ENCODE measurements at regions not wholly inside any gene's neighbourhood (a gene's known extent, or its start where the extent isn't known, plus 50 kb on each side); places are given as distances from the start of the nearest gene placed in this dataset.

DNA sequence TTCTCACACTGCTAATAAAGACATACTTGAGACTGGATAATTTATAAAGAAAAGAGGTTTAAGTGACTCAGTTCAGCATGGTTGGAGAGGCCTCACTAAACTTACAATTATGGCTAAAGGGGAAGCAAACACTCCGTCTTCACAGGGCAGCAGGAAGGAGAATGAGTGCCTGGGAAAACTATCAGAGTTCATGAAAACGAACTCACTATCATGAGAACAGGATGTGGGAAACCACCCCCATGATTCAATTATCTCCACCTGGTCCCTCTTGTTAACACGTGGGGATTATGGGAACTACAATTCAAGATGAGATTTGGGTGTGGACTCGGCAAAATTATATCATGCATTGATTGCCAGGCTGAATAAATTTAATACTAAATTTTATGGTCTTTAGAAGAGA lies 592.7 kb downstream of the GRXCR1 start (continued):
- TF ChIP-seq ZBTB37 (CRISPR knock-in tag; IDR thresholded peaks at IDR 0.05): no peak
- no peak for TF ChIP-seq NFAT5 (CRISPR knock-in tag; IDR thresholded peaks at IDR 0.05)
- no peak for TF ChIP-seq NR0B2 (CRISPR knock-in tag; IDR thresholded peaks at IDR 0.05)
- no peak for TF ChIP-seq KMT2A (CRISPR knock-in tag; IDR thresholded peaks at IDR 0.05)
- no peak for TF ChIP-seq MXI1 (IDR thresholded peaks at IDR 0.05; ENCODE audit: borderline replicate concordance, low read depth, low read length)
- TF ChIP-seq, protein P1, sequence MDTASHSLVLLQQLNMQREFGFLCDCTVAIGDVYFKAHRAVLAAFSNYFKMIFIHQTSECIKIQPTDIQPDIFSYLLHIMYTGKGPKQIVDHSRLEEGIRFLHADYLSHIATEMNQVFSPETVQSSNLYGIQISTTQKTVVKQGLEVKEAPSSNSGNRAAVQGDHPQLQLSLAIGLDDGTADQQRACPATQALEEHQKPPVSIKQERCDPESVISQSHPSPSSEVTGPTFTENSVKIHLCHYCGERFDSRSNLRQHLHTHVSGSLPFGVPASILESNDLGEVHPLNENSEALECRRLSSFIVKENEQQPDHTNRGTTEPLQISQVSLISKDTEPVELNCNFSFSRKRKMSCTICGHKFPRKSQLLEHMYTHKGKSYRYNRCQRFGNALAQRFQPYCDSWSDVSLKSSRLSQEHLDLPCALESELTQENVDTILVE (CRISPR knock-in tag; IDR thresholded peaks at IDR 0.05): no peak
- no peak for TF ChIP-seq ZNF362 (CRISPR knock-in tag; IDR thresholded peaks at IDR 0.05; ENCODE audit: borderline replicate concordance)
- TF ChIP-seq ZNF562 (CRISPR knock-in tag; IDR thresholded peaks at IDR 0.05; ENCODE audit: borderline replicate concordance): no peak
- no peak for TF ChIP-seq ATRX (CRISPR knock-in tag; IDR thresholded peaks at IDR 0.05; ENCODE audit: borderline replicate concordance)
- TF ChIP-seq GATAD1 (CRISPR knock-in tag; IDR thresholded peaks at IDR 0.05): no peak

All from HepG2 (cell line).